ENCODE measurements at regions not wholly inside any gene's neighbourhood (a gene's known extent, or its start where the extent isn't known, plus 50 kb on each side); places are given as distances from the start of the nearest gene placed in this dataset.

- H3K9ac ChIP-seq, result no peak overlapping the region
- no peak for DNase-seq
- TF ChIP-seq EZH2phosphoT487 (IDR thresholded peaks at IDR 0.05; ENCODE audit: insufficient read depth, low read depth) (no peak), EZH2 (IDR thresholded peaks at IDR 0.05; ENCODE audit: insufficient read depth, poor library complexity, severe bottlenecking) (no peak)
- no peaks in the 10 kb centered on the region for H4K20me1 ChIP-seq (ENCODE audit: insufficient read depth)
- H3K4me3 ChIP-seq, result no peak overlapping the region
- in situ Hi-C loops (cut with MboI), result no loop called here
- no peaks in the 10 kb centered on the region for H3K9me2 ChIP-seq (ENCODE audit: insufficient read depth)
- no peak overlapping the region for H3K4me2 ChIP-seq (ENCODE audit: unreplicated experiment)
- H3F3A ChIP-seq (ENCODE audit: insufficient read depth), result no peaks in the 10 kb centered on the region
- H2AFZ ChIP-seq, result no peak overlapping the region
- H3K9me3 ChIP-seq (ENCODE audit: low read depth), result no peaks in the 10 kb centered on the region
- H3K79me2 ChIP-seq (ENCODE audit: insufficient read depth), result no peaks in the 10 kb centered on the region
- no peak overlapping the region for H3K27ac ChIP-seq
- peaks cover 12% of the 10 kb centered on the region; the same call in 1 of the 2 replicates for H3K27me3 ChIP-seq (replicated peaks; ENCODE audit: insufficient read depth)
- no peaks in the 10 kb centered on the region for H3K36me3 ChIP-seq (ENCODE audit: low read depth)
- H3K4me1 ChIP-seq (ENCODE audit: insufficient read depth), result no peaks in the 10 kb centered on the region
These were observed 61.8 kb downstream of the SDR9C7 start for GRCh38 chr12:56872366-56872765.

GRCh38 chr12:56867216-56867615 lies 67.0 kb downstream of the SDR9C7 start:
- TF ChIP-seq EZH2phosphoT487 (IDR thresholded peaks at IDR 0.05; ENCODE audit: insufficient read depth, low read depth), result no peak
- no peak for TF ChIP-seq EZH2 (IDR thresholded peaks at IDR 0.05; ENCODE audit: insufficient read depth, poor library complexity, severe bottlenecking)
- H3K9ac ChIP-seq, result no peak overlapping the region
- no peaks in the 10 kb centered on the region for H3K79me2 ChIP-seq (ENCODE audit: insufficient read depth)
- H3K4me1 ChIP-seq (ENCODE audit: insufficient read depth), result no peaks in the 10 kb centered on the region
- H3K27me3 ChIP-seq (replicated peaks; ENCODE audit: insufficient read depth), result no peaks in the 10 kb centered on the region
- WGBS, 2 experiments (ENCODE audit: low coverage in 1 of 2, low lambda C conversion rate in 2 of 2, missing lambda C conversion rate in 2 of 2), result 11 to 18% methylated on average over 1 of the region's 1 CpG
- H3K36me3 ChIP-seq (ENCODE audit: low read depth), result no peaks in the 10 kb centered on the region
- H4K20me1 ChIP-seq (ENCODE audit: insufficient read depth), result no peaks in the 10 kb centered on the region
- H3K4me3 ChIP-seq, result no peak overlapping the region
- in situ Hi-C loops (cut with MboI), result no loop called here
- H2AFZ ChIP-seq, result no peak overlapping the region
- DNase-seq, result no peak
- H3F3A ChIP-seq (ENCODE audit: insufficient read depth), result no peaks in the 10 kb centered on the region
- no peak overlapping the region for H3K4me2 ChIP-seq (ENCODE audit: unreplicated experiment)
- H3K9me2 ChIP-seq (ENCODE audit: insufficient read depth), result no peaks in the 10 kb centered on the region
- H3K27ac ChIP-seq, result no peak overlapping the region
- no peaks in the 10 kb centered on the region for H3K9me3 ChIP-seq (ENCODE audit: low read depth)

- in situ Hi-C loops (cut with MboI), result no loop called here
- no peaks in the 10 kb centered on the region for H3K79me2 ChIP-seq (ENCODE audit: insufficient read depth)
- H3K4me2 ChIP-seq (ENCODE audit: unreplicated experiment), result no peak overlapping the region
- no peaks in the 10 kb centered on the region for H3K27me3 ChIP-seq (replicated peaks; ENCODE audit: insufficient read depth)
- DNase-seq, result no peak
- H3K4me3 ChIP-seq, result no peak overlapping the region
- H4K20me1 ChIP-seq (ENCODE audit: insufficient read depth), result no peaks in the 10 kb centered on the region
- H2AFZ ChIP-seq, result no peak overlapping the region
- H3K36me3 ChIP-seq (ENCODE audit: low read depth), result no peaks in the 10 kb centered on the region
- no peaks in the 10 kb centered on the region for H3K9me2 ChIP-seq (ENCODE audit: insufficient read depth)
- H3K4me1 ChIP-seq (ENCODE audit: insufficient read depth), result no peaks in the 10 kb centered on the region
- no peaks in the 10 kb centered on the region for H3K9me3 ChIP-seq (ENCODE audit: low read depth)
- WGBS, 2 experiments (ENCODE audit: low coverage in 1 of 2, low lambda C conversion rate in 2 of 2, missing lambda C conversion rate in 2 of 2), result 0 to 2% methylated on average over 1 of the region's 1 CpG
- H3K9ac ChIP-seq, result no peak overlapping the region
- TF ChIP-seq EZH2 (IDR thresholded peaks at IDR 0.05; ENCODE audit: insufficient read depth, poor library complexity, severe bottlenecking) (no peak), EZH2phosphoT487 (IDR thresholded peaks at IDR 0.05; ENCODE audit: insufficient read depth, low read depth) (no peak)
- H3K27ac ChIP-seq, result no peak overlapping the region
- no peaks in the 10 kb centered on the region for H3F3A ChIP-seq (ENCODE audit: insufficient read depth)
These were observed 67.7 kb downstream of the SDR9C7 start for GRCh38 chr12:56866493-56866892.

GRCh38 chr12:56864318-56864717 lies 69.9 kb downstream of the SDR9C7 start:
- 38 to 44% methylated on average over 2 of the region's 2 CpGs for WGBS, 2 experiments (ENCODE audit: low coverage in 1 of 2, low lambda C conversion rate in 2 of 2, missing lambda C conversion rate in 2 of 2)
- H3K9me3 ChIP-seq (ENCODE audit: low read depth), result no peaks in the 10 kb centered on the region
- in situ Hi-C loops (cut with MboI), result no loop called here

GRCh38 chr12:56863789-56864188 lies 70.4 kb downstream of the SDR9C7 start:
- no peaks in the 10 kb centered on the region for H3F3A ChIP-seq (ENCODE audit: insufficient read depth)
- H3K27ac ChIP-seq, result no peak overlapping the region
- DNase-seq, result no peak
- H3K4me3 ChIP-seq, result no peak overlapping the region
- no peaks in the 10 kb centered on the region for H3K4me1 ChIP-seq (ENCODE audit: insufficient read depth)
- H3K9me2 ChIP-seq (ENCODE audit: insufficient read depth), result no peaks in the 10 kb centered on the region
- H3K36me3 ChIP-seq (ENCODE audit: low read depth), result no peaks in the 10 kb centered on the region
- no peaks in the 10 kb centered on the region for H3K27me3 ChIP-seq (replicated peaks; ENCODE audit: insufficient read depth)
- no peak overlapping the region for H3K4me2 ChIP-seq (ENCODE audit: unreplicated experiment)
- H3K79me2 ChIP-seq (ENCODE audit: insufficient read depth), result no peaks in the 10 kb centered on the region
- H4K20me1 ChIP-seq (ENCODE audit: insufficient read depth), result no peaks in the 10 kb centered on the region
- no peak overlapping the region for H2AFZ ChIP-seq
- no peaks in the 10 kb centered on the region for H3K9me3 ChIP-seq (ENCODE audit: low read depth)
- TF ChIP-seq EZH2 (IDR thresholded peaks at IDR 0.05; ENCODE audit: insufficient read depth, poor library complexity, severe bottlenecking) (no peak), EZH2phosphoT487 (IDR thresholded peaks at IDR 0.05; ENCODE audit: insufficient read depth, low read depth) (no peak)
- no peak overlapping the region for H3K9ac ChIP-seq
- in situ Hi-C loops (cut with MboI), result no loop called here

More at GRCh38 chr12:56864318-56864717, 69.9 kb downstream of the SDR9C7 start:
- no peak for DNase-seq
- H3K9me2 ChIP-seq (ENCODE audit: insufficient read depth), result no peaks in the 10 kb centered on the region
- H3K36me3 ChIP-seq (ENCODE audit: low read depth), result no peaks in the 10 kb centered on the region
- TF ChIP-seq EZH2 (IDR thresholded peaks at IDR 0.05; ENCODE audit: insufficient read depth, poor library complexity, severe bottlenecking) (no peak), EZH2phosphoT487 (IDR thresholded peaks at IDR 0.05; ENCODE audit: insufficient read depth, low read depth) (no peak)
- H3K4me3 ChIP-seq, result no peak overlapping the region
- no peak overlapping the region for H3K4me2 ChIP-seq (ENCODE audit: unreplicated experiment)
- H2AFZ ChIP-seq, result no peak overlapping the region
- no peaks in the 10 kb centered on the region for H3K4me1 ChIP-seq (ENCODE audit: insufficient read depth)
- no peaks in the 10 kb centered on the region for H4K20me1 ChIP-seq (ENCODE audit: insufficient read depth)
- no peak overlapping the region for H3K9ac ChIP-seq
- H3K79me2 ChIP-seq (ENCODE audit: insufficient read depth), result no peaks in the 10 kb centered on the region
- H3F3A ChIP-seq (ENCODE audit: insufficient read depth), result no peaks in the 10 kb centered on the region
- no peak overlapping the region for H3K27ac ChIP-seq
- no peaks in the 10 kb centered on the region for H3K27me3 ChIP-seq (replicated peaks; ENCODE audit: insufficient read depth)
